Epidermal melanocyte (primary cell): ENCODE measurements at regions not wholly inside any gene's neighbourhood (a gene's known extent, or its start where the extent isn't known, plus 50 kb on each side); places are given as distances from the start of the nearest gene placed in this dataset.
"Not testable (repeated sequence)": the region's sequence is repeated elsewhere in the genome, so short reads cannot be mapped to it uniquely, and the experiment has no call there.

Experiments
- DNase-seq: peaks from one replicate; pipeline ENCODE4 v3.0.0; 2011; ENCODE audit warnings: low spot score; ENCODE audit not compliant: insufficient read length

GRCh38 chr12:67070307-67070600, 198.9 kb upstream of the CAND1 start:
- no peak for DNase-seq

GRCh38 chr12:67070604-67071003, 198.6 kb upstream of the CAND1 start:
- DNase-seq: no peak

- DNase-seq: not testable (repeated sequence)
Measured at GRCh38 chr12:67072281-67072680, 196.9 kb upstream of the CAND1 start.

- DNase-seq: no peak
Measured at GRCh38 chr12:67073336-67073735, 195.8 kb upstream of the CAND1 start.

GRCh38 chr12:67074072-67074471, 195.1 kb upstream of the CAND1 start:
- no peak for DNase-seq

GRCh38 chr12:67077617-67078016, 191.5 kb upstream of the CAND1 start:
- DNase-seq: no peak

- DNase-seq: no peak
Measured at GRCh38 chr12:67078957-67079356, 190.2 kb upstream of the CAND1 start.

GRCh38 chr12:67080637-67081036, 188.5 kb upstream of the CAND1 start:
- DNase-seq: no peak

- no peak for DNase-seq
Measured at GRCh38 chr12:67082221-67082620, 186.9 kb upstream of the CAND1 start.

- no peak for DNase-seq
Measured at GRCh38 chr12:67085699-67086098, 183.5 kb upstream of the CAND1 start.

- DNase-seq: no peak
Measured at GRCh38 chr12:67086116-67086515, 183.0 kb upstream of the CAND1 start.

- no peak for DNase-seq
Measured at GRCh38 chr12:67088401-67089118, 180.6 kb upstream of the CAND1 start.

- DNase-seq: no peak
Measured at GRCh38 chr12:67091204-67091603, 178.0 kb upstream of the CAND1 start.

GRCh38 chr12:67091678-67092077, 177.5 kb upstream of the CAND1 start:
- DNase-seq: no peak

GRCh38 chr12:67092934-67093333, 176.2 kb upstream of the CAND1 start:
- DNase-seq: not testable (repeated sequence)

- no peak for DNase-seq
Measured at GRCh38 chr12:67096533-67097318, 172.4 kb upstream of the CAND1 start.

- no peak for DNase-seq
Measured at GRCh38 chr12:67099858-67100257, 169.3 kb upstream of the CAND1 start.

- DNase-seq: no peak
Measured at GRCh38 chr12:67103521-67103920, 165.6 kb upstream of the CAND1 start.

GRCh38 chr12:67107235-67107634, 161.9 kb upstream of the CAND1 start:
- no peak for DNase-seq

- DNase-seq: no peak
Measured at GRCh38 chr12:67107751-67108269, 161.3 kb upstream of the CAND1 start.

GRCh38 chr12:67110345-67110744, 158.8 kb upstream of the CAND1 start:
- DNase-seq: not testable (repeated sequence)

GRCh38 chr12:67111182-67111581, 158.0 kb upstream of the CAND1 start:
- no peak for DNase-seq

GRCh38 chr12:67112586-67112985, 156.6 kb upstream of the CAND1 start:
- DNase-seq: no peak
